ENCODE measurements at regions not wholly inside any gene's neighbourhood (a gene's known extent, or its start where the extent isn't known, plus 50 kb on each side); places are given as distances from the start of the nearest gene placed in this dataset.

- H3K36me3 ChIP-seq (ENCODE audit: low read depth): no peaks in the 10 kb centered on the region
- in situ Hi-C loops (cut with MboI): no loop called here
- no peaks in the 10 kb centered on the region for H3K27me3 ChIP-seq (replicated peaks; ENCODE audit: insufficient read depth)
- no peak overlapping the region for H3K9ac ChIP-seq
- no peak overlapping the region for H2AFZ ChIP-seq
- no peaks in the 10 kb centered on the region for H3K79me2 ChIP-seq (ENCODE audit: insufficient read depth)
- H3F3A ChIP-seq (ENCODE audit: insufficient read depth): no peaks in the 10 kb centered on the region
- 1 to 4% methylated on average over 3 of the region's 3 CpGs for WGBS, 2 experiments (ENCODE audit: low coverage in 1 of 2, low lambda C conversion rate in 2 of 2, missing lambda C conversion rate in 2 of 2)
- no peaks in the 10 kb centered on the region for H3K4me1 ChIP-seq (ENCODE audit: insufficient read depth)
- no peaks in the 10 kb centered on the region for H4K20me1 ChIP-seq (ENCODE audit: insufficient read depth)
- H3K4me3 ChIP-seq: no peak overlapping the region
- no peak overlapping the region for H3K27ac ChIP-seq
- DNase-seq: no peak
- no peaks in the 10 kb centered on the region for H3K9me2 ChIP-seq (ENCODE audit: insufficient read depth)
- no peaks in the 10 kb centered on the region for H3K9me3 ChIP-seq (ENCODE audit: low read depth)
- H3K4me2 ChIP-seq (ENCODE audit: unreplicated experiment): no peak overlapping the region
- TF ChIP-seq EZH2phosphoT487 (IDR thresholded peaks at IDR 0.05; ENCODE audit: insufficient read depth, low read depth) (no peak), EZH2 (IDR thresholded peaks at IDR 0.05; ENCODE audit: insufficient read depth, poor library complexity, severe bottlenecking) (no peak)
These were observed 1879.0 kb upstream of the RAG2 start for GRCh38 chr11:38476808-38477575.

- WGBS, 2 experiments (ENCODE audit: low coverage in 1 of 2, low lambda C conversion rate in 2 of 2, missing lambda C conversion rate in 2 of 2): 15 to 18% methylated on average over 6 of the region's 6 CpGs
- no peaks in the 10 kb centered on the region for H3F3A ChIP-seq (ENCODE audit: insufficient read depth)
- DNase-seq: no peak
- no peak overlapping the region for H3K27ac ChIP-seq
- no peak for TF ChIP-seq EZH2phosphoT487 (IDR thresholded peaks at IDR 0.05; ENCODE audit: insufficient read depth, low read depth)
- no peak for TF ChIP-seq EZH2 (IDR thresholded peaks at IDR 0.05; ENCODE audit: insufficient read depth, poor library complexity, severe bottlenecking)
- no peak overlapping the region for H3K4me2 ChIP-seq (ENCODE audit: unreplicated experiment)
- no peak overlapping the region for H2AFZ ChIP-seq
- H3K9ac ChIP-seq: no peak overlapping the region
- no peaks in the 10 kb centered on the region for H3K4me1 ChIP-seq (ENCODE audit: insufficient read depth)
- no peaks in the 10 kb centered on the region for H3K27me3 ChIP-seq (replicated peaks; ENCODE audit: insufficient read depth)
- H4K20me1 ChIP-seq (ENCODE audit: insufficient read depth): no peaks in the 10 kb centered on the region
- no peaks in the 10 kb centered on the region for H3K36me3 ChIP-seq (ENCODE audit: low read depth)
- H3K9me2 ChIP-seq (ENCODE audit: insufficient read depth): no peaks in the 10 kb centered on the region
- no peak overlapping the region for H3K4me3 ChIP-seq
- no peaks in the 10 kb centered on the region for H3K79me2 ChIP-seq (ENCODE audit: insufficient read depth)
- no peaks in the 10 kb centered on the region for H3K9me3 ChIP-seq (ENCODE audit: low read depth)
- in situ Hi-C loops (cut with MboI): no loop called here
These were observed 1863.7 kb upstream of the RAG2 start for GRCh38 chr11:38461751-38462150.

- no peak overlapping the region for H3K4me2 ChIP-seq (ENCODE audit: unreplicated experiment)
- no peak for DNase-seq
- H3K27me3 ChIP-seq (replicated peaks; ENCODE audit: insufficient read depth): no peaks in the 10 kb centered on the region
- no peak overlapping the region for H3K9ac ChIP-seq
- in situ Hi-C loops (cut with MboI): no loop called here
- no peak for TF ChIP-seq EZH2phosphoT487 (IDR thresholded peaks at IDR 0.05; ENCODE audit: insufficient read depth, low read depth)
- no peak for TF ChIP-seq EZH2 (IDR thresholded peaks at IDR 0.05; ENCODE audit: insufficient read depth, poor library complexity, severe bottlenecking)
- H2AFZ ChIP-seq: no peak overlapping the region
- H3K79me2 ChIP-seq (ENCODE audit: insufficient read depth): no peaks in the 10 kb centered on the region
- no peaks in the 10 kb centered on the region for H3K4me1 ChIP-seq (ENCODE audit: insufficient read depth)
- no peaks in the 10 kb centered on the region for H3K36me3 ChIP-seq (ENCODE audit: low read depth)
- no peak overlapping the region for H3K4me3 ChIP-seq
- no peaks in the 10 kb centered on the region for H3K9me3 ChIP-seq (ENCODE audit: low read depth)
- H4K20me1 ChIP-seq (ENCODE audit: insufficient read depth): no peaks in the 10 kb centered on the region
- H3K9me2 ChIP-seq (ENCODE audit: insufficient read depth): no peaks in the 10 kb centered on the region
- 0 to 12% methylated on average over 2 of the region's 2 CpGs for WGBS, 2 experiments (ENCODE audit: low coverage in 1 of 2, low lambda C conversion rate in 2 of 2, missing lambda C conversion rate in 2 of 2)
- H3K27ac ChIP-seq: no peak overlapping the region
- no peaks in the 10 kb centered on the region for H3F3A ChIP-seq (ENCODE audit: insufficient read depth)
These were observed 1862.9 kb upstream of the RAG2 start for GRCh38 chr11:38460896-38461295.

GRCh38 chr11:38460429-38460828 lies 1862.4 kb upstream of the RAG2 start:
- no peaks in the 10 kb centered on the region for H3K27me3 ChIP-seq (replicated peaks; ENCODE audit: insufficient read depth)
- 6 to 13% methylated on average over 2 of the region's 2 CpGs for WGBS, 2 experiments (ENCODE audit: low coverage in 1 of 2, low lambda C conversion rate in 2 of 2, missing lambda C conversion rate in 2 of 2)
- H3K9me2 ChIP-seq (ENCODE audit: insufficient read depth): no peaks in the 10 kb centered on the region
- no peaks in the 10 kb centered on the region for H3K36me3 ChIP-seq (ENCODE audit: low read depth)
- no peaks in the 10 kb centered on the region for H4K20me1 ChIP-seq (ENCODE audit: insufficient read depth)
- H3K4me2 ChIP-seq (ENCODE audit: unreplicated experiment): no peak overlapping the region
- no peaks in the 10 kb centered on the region for H3K9me3 ChIP-seq (ENCODE audit: low read depth)
- no peak overlapping the region for H3K9ac ChIP-seq
- TF ChIP-seq EZH2phosphoT487 (IDR thresholded peaks at IDR 0.05; ENCODE audit: insufficient read depth, low read depth) (no peak), EZH2 (IDR thresholded peaks at IDR 0.05; ENCODE audit: insufficient read depth, poor library complexity, severe bottlenecking) (no peak)
- in situ Hi-C loops (cut with MboI): no loop called here
- DNase-seq: no peak
- H2AFZ ChIP-seq: no peak overlapping the region
- H3K4me1 ChIP-seq (ENCODE audit: insufficient read depth): no peaks in the 10 kb centered on the region
- H3K4me3 ChIP-seq: no peak overlapping the region
- no peak overlapping the region for H3K27ac ChIP-seq
- H3F3A ChIP-seq (ENCODE audit: insufficient read depth): no peaks in the 10 kb centered on the region
- no peaks in the 10 kb centered on the region for H3K79me2 ChIP-seq (ENCODE audit: insufficient read depth)

Measured in GM23248 (cell line).